Esophagus muscularis mucosa (tissue), 4 donors: ENCODE measurements at regions not wholly inside any gene's neighbourhood (a gene's known extent, or its start where the extent isn't known, plus 50 kb on each side); places are given as distances from the start of the nearest gene placed in this dataset.

Experiments
- CTCF ChIP-seq, 3 experiments: fragments of 200-600 bp in 2 of 3; fragments of 450-650 bp in 1 of 3; sonication (generic) in 2 of 3; IDR thresholded peaks; one replicate each; pipeline ENCODE4 v1.5.1; 2017 to 2019; ENCODE audit warnings: antibody characterized with exemption in 3 of 3, mild to moderate bottlenecking in 2 of 3, moderate library complexity in 1 of 3
- EP300 ChIP-seq: sonication (generic); formaldehyde crosslinking; IDR thresholded peaks from one replicate; pipeline ENCODE4 v1.6.1; 2017; ENCODE audit warnings: antibody characterized with exemption
- POLR2A ChIP-seq: fragments of 450-650 bp; IDR thresholded peaks from one replicate; pipeline ENCODE4 v1.6.1; 2017; ENCODE audit warnings: antibody characterized with exemption, moderate library complexity, mild to moderate bottlenecking, low read depth
- POLR2AphosphoS5 ChIP-seq, 2 donors: sonication (generic); formaldehyde crosslinking; IDR thresholded peaks; one replicate each; pipeline ENCODE4 v1.6.1; 2017; ENCODE audit warnings: antibody characterized with exemption in 2 of 2

GRCh38 chr4:53712408-53713020 lies 121.2 kb upstream of the LNX1 start:
- TF ChIP-seq CTCF (IDR thresholded peaks at IDR 0.05) (no peak), POLR2A (no peak), POLR2AphosphoS5 (IDR thresholded peaks at IDR 0.05) (no peak), EP300 (no peak)
